SU-DHL-6 (cell line): ENCODE measurements at regions not wholly inside any gene's neighbourhood (a gene's known extent, or its start where the extent isn't known, plus 50 kb on each side); places are given as distances from the start of the nearest gene placed in this dataset.

Experiments used
- H2AFZ ChIP-seq: fragments of 200-600 bp; sonication (generic); 2 replicates; pipeline ENCODE4 v1.6.1; 2014; ENCODE audit warnings: low read depth, mild to moderate bottlenecking, moderate library complexity, mixed read lengths, antibody characterized with exemption, low read length; ENCODE audit not compliant: severe bottlenecking
- H3F3A ChIP-seq: fragments of 200-600 bp; shearing (Covaris generic); 2 replicates; pipeline ENCODE4 v1.6.0; 2016; ENCODE audit warnings: antibody characterized with exemption, mild to moderate bottlenecking; ENCODE audit not compliant: insufficient read depth
- H3K27ac ChIP-seq: fragments of 200-600 bp; sonication (generic); 2 replicates; pipeline ENCODE4 v1.5.1; 2016; ENCODE audit warnings: low read depth, mild to moderate bottlenecking, low read length, moderate library complexity, mixed read lengths
- H3K27me3 ChIP-seq: fragments of 200-600 bp; sonication (generic), shearing (Covaris generic); 2 replicates; pipeline ENCODE4 v1.6.0; 2014; ENCODE audit warnings: mild to moderate bottlenecking, low read length
- H3K36me3 ChIP-seq: fragments of 200-600 bp; sonication (generic); 2 replicates; pipeline ENCODE4 v1.6.1; 2014; ENCODE audit warnings: mild to moderate bottlenecking, low read length, mixed read lengths
- H3K4me2 ChIP-seq: fragments of 300-600, 200-600 bp; shearing (Covaris generic), sonication (generic); 2 replicates; pipeline ENCODE4 v1.6.0; 2014; ENCODE audit warnings: low read length, low read depth, mild to moderate bottlenecking; ENCODE audit not compliant: poor library complexity, severe bottlenecking
- H3K4me3 ChIP-seq: fragments of 200-600 bp; sonication (generic); 2 replicates; pipeline ENCODE4 v1.5.1; 2014; ENCODE audit warnings: antibody characterized with exemption, low read length, mild to moderate bottlenecking, mixed read lengths; ENCODE audit not compliant: insufficient read depth, poor library complexity, severe bottlenecking
- H3K79me2 ChIP-seq: fragments of 200-600 bp; sonication (generic); 2 replicates; pipeline ENCODE4 v1.6.1; 2014; ENCODE audit warnings: mild to moderate bottlenecking, low read length, moderate library complexity; ENCODE audit not compliant: insufficient read depth
- H3K9ac ChIP-seq: fragments of 200-600 bp; sonication (generic); 2 replicates; pipeline ENCODE4 v1.7.0; 2014; ENCODE audit warnings: mild to moderate bottlenecking, low read length
- H3K9me2 ChIP-seq: fragments of 200-600 bp; sonication (generic); replicated peaks from 2 replicates; pipeline ENCODE4 v1.6.1; 2014; ENCODE audit warnings: low read length; ENCODE audit not compliant: insufficient read depth
- H3K9me3 ChIP-seq: fragments of 200-600 bp; sonication (generic); 2 replicates; pipeline ENCODE4 v1.6.1; 2014; ENCODE audit warnings: low read length, mixed read lengths; ENCODE audit not compliant: insufficient read depth
- H4K20me1 ChIP-seq: fragments of 200-600 bp; sonication (generic); 2 replicates; pipeline ENCODE4 v1.6.1; 2014; ENCODE audit warnings: low read depth, mild to moderate bottlenecking, antibody characterized with exemption, low read length, moderate library complexity, mixed read lengths
- CTCF ChIP-seq: fragments of 200-600 bp; sonication (generic); IDR thresholded peaks from one replicate; pipeline ENCODE4 v1.5.1; 2017; ENCODE audit warnings: antibody characterized with exemption, mild to moderate bottlenecking, low read length, moderate library complexity; ENCODE audit not compliant: insufficient read depth, poor library complexity, severe bottlenecking
- EZH2phosphoT487 ChIP-seq: fragments of 200-600 bp; sonication (generic), shearing (Covaris generic); conservative IDR thresholded peaks from 2 replicates; pipeline ENCODE4 v1.6.1; 2018; ENCODE audit warnings: mild to moderate bottlenecking, antibody characterized with exemption, low read length, moderate library complexity, mixed read lengths

- Histone ChIP-seq H3K9me3 (no peaks in the 10 kb centered on the region), H3K9me2 (no peaks in the 10 kb centered on the region), H4K20me1 (no peaks in the 10 kb centered on the region), H3K27me3 (no peaks in the 10 kb centered on the region), H2AFZ (no peak overlapping the region), H3K79me2 (no peaks in the 10 kb centered on the region), H3K27ac (no peak overlapping the region), H3K4me3 (no peak overlapping the region), H3K4me2 (no peak overlapping the region), H3K36me3 (no peaks in the 10 kb centered on the region), H3K9ac (no peak overlapping the region), H3F3A (no peaks in the 10 kb centered on the region)
- TF ChIP-seq EZH2phosphoT487 (no peak), CTCF (no peak)
Observed at GRCh38 chr2:120802867-120803484, 67.3 kb downstream of the GLI2 start.

GRCh38 chr2:120803764-120804335, 68.2 kb downstream of the GLI2 start:
- H3K27ac ChIP-seq: no peak overlapping the region
- no peak overlapping the region for H3K4me3 ChIP-seq
- no peaks in the 10 kb centered on the region for H3K79me2 ChIP-seq
- H3K9ac ChIP-seq: no peak overlapping the region
- H3K27me3 ChIP-seq: no peaks in the 10 kb centered on the region
- no peaks in the 10 kb centered on the region for H4K20me1 ChIP-seq
- H3F3A ChIP-seq: no peaks in the 10 kb centered on the region
- no peak overlapping the region for H3K4me2 ChIP-seq
- H3K9me2 ChIP-seq: no peaks in the 10 kb centered on the region
- TF ChIP-seq EZH2phosphoT487 (no peak), CTCF (no peak)
- H3K36me3 ChIP-seq: no peaks in the 10 kb centered on the region
- H2AFZ ChIP-seq: no peak overlapping the region
- H3K9me3 ChIP-seq: no peaks in the 10 kb centered on the region

- H3K36me3 ChIP-seq: no peaks in the 10 kb centered on the region
- H3K27ac ChIP-seq: no peak overlapping the region
- H3F3A ChIP-seq: no peaks in the 10 kb centered on the region
- TF ChIP-seq CTCF: no peak
- TF ChIP-seq EZH2phosphoT487: no peak
- H3K9me3 ChIP-seq: no peaks in the 10 kb centered on the region
- no peak overlapping the region for H2AFZ ChIP-seq
- H3K27me3 ChIP-seq: no peaks in the 10 kb centered on the region
- no peak overlapping the region for H3K4me3 ChIP-seq
- H3K9ac ChIP-seq: no peak overlapping the region
- H3K4me2 ChIP-seq: no peak overlapping the region
- H4K20me1 ChIP-seq: no peaks in the 10 kb centered on the region
- no peaks in the 10 kb centered on the region for H3K9me2 ChIP-seq
- H3K79me2 ChIP-seq: no peaks in the 10 kb centered on the region
Observed at GRCh38 chr2:120804459-120804858, 68.8 kb downstream of the GLI2 start.
